Stimulated activated CD4-positive, alpha-beta T cell treated with anti-CD3 and anti-CD28 coated beads, Interleukin-1b, Interleukin-23, amount 100 ng/mL, for 4 hours (primary cell): ENCODE measurements at regions not wholly inside any gene's neighbourhood (a gene's known extent, or its start where the extent isn't known, plus 50 kb on each side); places are given as distances from the start of the nearest gene placed in this dataset.

ENCODE experiments used
- DNase-seq, 2 donors: peaks; one replicate each; pipeline ENCODE4 v3.0.0-alpha.2; 2020; ENCODE audit warnings: low read depth in 2 of 2

GRCh38 chr2:8086357-8086756 is 595.5 kb upstream of the ID2 start:
- DNase-seq: no peak

DNA sequence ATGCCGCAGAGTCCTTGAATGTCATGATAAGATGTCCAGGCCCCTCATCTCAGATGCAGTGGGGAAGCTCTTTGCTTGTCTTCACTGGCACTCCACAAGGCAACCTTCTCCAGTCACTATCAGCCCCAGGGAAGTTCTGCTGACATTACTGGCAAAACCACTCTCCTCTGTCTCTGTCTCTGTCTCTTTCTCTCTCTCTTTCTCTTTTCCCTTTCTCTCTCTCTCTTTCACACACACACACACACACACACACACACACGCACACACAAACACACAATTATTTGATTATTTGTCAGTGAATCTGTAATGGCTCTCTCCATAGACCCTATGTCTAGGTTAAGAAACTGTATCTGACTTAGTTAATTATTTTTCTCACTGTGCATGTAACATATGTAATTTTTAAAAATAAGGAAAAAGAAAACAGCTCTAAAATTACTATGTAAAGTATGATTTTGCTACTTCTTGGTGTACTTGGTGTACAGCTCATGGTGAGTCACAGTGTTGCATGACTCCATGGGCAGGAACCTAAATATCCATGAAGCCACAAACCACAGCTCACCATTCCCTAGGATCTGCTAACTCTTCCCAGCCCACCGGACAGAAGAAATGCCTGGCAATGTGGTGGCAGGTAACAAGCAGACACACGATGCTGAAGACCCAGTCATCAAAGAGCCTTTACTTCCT is 594.9 kb upstream of the ID2 start:
- no peak for DNase-seq

- DNase-seq: no peak
Observed at GRCh38 chr2:8087480-8087840, 594.4 kb upstream of the ID2 start.

- no peak for DNase-seq
Observed at GRCh38 chr2:8088810-8089209, 593.0 kb upstream of the ID2 start.

DNA sequence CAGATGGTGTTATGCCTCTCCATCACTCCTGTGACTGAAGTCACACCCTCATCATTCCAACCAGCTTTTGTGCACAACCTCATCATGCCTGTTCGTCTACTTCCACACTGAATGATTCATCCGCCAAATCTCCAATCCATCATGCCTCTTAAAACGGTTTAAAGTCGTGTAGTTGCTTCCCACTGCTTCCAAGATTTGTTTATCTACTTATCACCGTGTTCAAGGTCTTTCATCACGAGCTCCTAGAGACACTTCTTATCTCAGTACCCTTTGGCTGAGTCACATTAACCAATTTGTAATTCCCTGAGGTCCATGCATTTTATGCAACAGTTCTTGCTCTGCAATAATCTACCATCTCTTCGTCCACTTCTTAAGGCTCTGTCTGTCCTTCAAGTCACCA is 592.3 kb upstream of the ID2 start:
- no peak for DNase-seq

- peak in 1 of 2 donors; percentile 23 for DNase-seq
Observed at GRCh38 chr2:8090748-8091700, 590.8 kb upstream of the ID2 start.

DNA sequence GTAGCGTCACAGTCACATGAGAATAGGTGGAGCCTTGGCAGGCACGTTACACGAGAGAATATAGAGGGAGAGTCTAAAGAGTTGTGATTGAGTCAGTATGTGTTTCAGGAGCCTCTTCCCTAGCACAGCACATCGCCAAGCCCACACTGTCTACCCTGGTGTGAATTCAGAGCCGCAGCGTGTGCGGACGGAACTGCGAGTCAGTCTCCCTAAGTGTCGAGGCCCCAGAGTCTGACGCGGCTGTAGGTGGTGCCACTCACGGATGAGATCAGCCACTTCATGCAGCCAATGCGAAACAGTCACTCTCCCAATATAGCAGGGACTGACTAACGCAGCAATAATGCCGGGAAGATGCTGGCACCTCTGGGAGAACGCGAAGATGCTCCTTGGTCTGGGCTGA is 587.3 kb upstream of the ID2 start:
- no peak for DNase-seq

DNA sequence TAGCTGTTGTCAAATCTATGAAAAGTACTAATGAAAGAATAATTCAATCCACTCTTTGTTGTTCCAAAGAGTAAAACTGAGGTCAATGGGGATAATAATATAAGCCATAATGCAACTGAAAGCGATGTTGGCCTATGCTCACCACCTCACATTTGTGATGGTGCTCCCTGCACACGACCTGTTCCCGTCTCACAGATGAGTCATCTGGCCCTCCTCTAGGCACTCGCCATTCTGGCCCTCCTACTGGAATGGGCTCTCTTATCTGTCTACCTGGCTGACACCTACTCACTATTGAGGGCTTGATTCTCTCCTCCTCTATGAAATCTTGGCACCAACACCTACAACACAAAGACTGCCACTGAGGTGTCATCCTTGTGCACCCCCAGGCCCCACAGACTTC is 585.9 kb upstream of the ID2 start:
- no peak for DNase-seq

- no peak for DNase-seq
Observed at GRCh38 chr2:8096484-8096883, 585.4 kb upstream of the ID2 start.

DNA sequence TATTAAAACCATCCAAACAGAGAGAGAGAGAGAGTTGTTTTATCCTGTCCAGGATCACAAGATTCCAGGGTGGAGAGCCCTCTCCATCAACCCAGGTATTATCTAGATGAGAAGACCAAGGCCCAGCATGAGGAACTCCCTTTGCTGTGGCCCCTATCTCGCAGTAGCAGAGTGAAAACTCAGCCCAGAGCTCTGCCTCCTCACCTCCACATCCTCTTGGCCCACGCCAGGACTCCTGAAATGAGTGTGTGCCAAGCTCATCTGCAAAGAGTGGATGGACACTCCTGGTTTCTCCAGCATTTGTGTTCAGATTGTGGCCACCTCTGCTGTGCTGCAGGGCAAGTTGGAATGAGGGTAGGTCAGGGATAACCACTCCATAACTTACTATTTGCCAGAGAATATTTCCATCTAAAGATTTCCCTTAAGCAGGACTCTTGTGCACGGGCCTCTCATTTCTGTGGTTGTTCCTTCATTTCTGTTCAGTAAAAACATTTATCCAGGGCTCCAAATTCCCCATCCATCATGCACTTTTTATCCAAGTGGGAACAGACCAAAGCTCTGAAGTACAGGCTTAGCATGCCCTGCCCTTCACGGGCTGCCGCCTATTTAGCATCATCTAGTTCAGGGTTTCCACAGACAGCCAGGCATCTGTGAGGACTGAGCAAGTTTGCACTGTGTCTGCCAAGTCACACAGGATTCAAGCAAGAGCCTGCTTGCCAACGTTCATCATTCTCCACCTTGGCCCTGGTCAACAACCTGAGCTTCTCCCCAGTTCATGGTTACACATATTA is 583.2 kb upstream of the ID2 start:
- no peak for DNase-seq

GRCh38 chr2:8099267-8099582 is 582.6 kb upstream of the ID2 start:
- no peak for DNase-seq

DNA sequence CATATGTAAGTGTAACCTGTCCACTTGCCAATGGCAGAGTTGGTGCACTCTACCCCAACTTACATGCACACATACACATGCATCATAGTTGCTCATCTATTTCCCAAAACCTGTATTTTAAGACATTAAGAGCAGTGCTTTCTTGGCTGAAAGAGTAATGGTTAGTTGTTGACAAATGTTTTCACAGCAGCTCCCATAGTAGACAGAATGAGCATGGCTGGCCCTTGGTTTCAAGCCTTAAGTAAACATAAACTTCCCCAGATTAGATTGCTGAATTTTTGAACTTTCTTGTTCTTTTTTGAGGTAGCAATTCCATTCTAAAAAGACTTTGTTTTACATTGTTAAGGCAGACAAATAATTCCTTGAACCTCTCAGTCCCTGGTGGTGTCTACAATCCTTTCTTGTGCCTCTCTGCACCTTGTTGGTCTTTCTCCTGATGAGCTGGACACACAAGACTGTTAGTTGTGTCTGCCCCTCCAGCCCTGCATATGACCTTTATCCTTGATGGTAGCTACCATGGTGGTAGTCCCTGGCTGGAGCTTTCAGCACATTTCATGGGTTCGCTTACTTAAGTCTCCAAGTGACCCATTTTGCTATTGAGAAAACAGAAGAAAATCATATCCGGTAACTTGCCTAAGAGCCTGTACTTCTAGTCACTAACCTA is 580.1 kb upstream of the ID2 start:
- no peak for DNase-seq

- no peak for DNase-seq
Observed at GRCh38 chr2:8102470-8102869, 579.4 kb upstream of the ID2 start.

DNA sequence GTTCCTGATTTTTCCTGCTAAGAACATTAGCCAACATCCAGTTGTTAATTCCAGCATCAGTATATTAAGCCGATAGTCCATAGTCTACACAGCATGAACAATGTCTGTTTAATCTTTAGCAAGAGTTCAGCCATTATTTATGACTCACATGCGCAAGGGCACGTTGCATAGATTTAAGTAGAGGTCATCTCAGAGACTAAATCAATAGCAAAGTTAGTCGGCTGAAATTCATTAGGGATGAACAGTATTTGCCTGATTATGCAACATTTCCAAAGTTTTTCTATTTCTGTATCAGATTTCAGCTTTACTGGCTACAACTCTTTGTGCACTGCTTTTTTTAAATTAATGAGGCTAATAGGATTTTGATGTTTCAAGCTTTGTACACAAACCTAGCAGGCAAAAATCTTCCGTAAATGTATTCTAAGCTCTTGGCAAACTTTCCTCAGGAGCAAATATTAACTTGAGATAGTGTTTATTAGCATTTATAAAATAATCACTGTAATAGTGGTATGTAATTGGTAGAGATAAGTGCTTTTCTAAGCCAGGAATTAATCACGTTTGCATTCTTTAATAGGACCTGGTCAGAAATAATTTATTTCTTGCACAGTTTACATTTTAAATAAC is 578.7 kb upstream of the ID2 start:
- no peak for DNase-seq

DNA sequence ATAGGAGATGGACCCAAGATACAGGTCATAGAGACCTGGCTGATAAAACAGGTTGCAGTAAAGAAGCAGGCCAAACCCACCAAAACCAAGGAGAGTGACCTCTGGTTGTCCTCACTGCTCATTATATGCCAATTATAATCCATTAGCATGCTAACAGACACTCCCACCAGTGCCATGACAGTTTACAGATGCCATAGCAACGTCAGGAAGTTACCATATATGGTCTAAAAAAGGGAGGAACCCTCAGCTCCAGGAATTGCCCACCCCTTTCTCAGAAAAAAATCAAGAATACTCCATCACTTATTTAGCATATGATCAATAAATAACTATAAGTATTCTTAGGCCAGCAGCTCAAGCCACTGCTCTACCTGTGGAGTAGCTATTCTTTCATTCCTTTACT is 574.7 kb upstream of the ID2 start:
- no peak for DNase-seq

DNA sequence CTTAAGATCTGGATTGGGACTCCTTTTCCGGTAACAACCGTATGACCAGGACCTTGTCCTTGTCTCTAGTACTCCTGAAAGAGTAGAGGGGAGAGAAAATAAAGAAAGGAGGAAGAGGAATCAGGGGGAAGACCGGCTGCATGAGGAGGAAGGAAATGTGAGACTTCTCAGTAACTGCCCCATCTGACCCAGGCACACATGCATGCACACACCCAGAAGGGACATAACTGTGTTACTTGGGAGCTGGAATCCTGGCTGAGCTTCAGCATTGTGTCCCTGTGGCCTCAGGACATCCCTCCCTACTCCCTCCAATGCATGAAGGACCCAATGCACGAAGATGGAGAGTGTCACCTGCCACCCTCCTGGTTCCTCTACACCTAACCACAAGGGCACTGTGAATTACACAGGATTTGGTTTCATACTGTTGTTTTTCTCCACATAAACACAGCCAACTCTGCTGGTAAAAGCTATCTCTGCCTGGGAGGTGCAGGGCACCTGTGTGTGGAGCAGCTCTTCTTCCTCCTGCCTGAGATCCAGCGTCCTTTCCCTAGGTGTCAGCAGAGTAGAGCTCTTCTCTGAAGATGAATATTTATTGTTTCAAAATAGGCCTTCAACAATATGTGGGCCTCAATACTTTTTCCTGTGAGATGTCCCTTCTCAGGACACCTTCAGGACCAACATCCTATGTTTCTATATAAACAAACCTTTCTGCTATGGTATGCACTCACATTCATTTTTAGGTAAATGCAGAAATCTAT is 574.1 kb upstream of the ID2 start:
- DNase-seq: no peak

GRCh38 chr2:8110716-8111115 is 571.1 kb upstream of the ID2 start:
- no peak for DNase-seq

DNA sequence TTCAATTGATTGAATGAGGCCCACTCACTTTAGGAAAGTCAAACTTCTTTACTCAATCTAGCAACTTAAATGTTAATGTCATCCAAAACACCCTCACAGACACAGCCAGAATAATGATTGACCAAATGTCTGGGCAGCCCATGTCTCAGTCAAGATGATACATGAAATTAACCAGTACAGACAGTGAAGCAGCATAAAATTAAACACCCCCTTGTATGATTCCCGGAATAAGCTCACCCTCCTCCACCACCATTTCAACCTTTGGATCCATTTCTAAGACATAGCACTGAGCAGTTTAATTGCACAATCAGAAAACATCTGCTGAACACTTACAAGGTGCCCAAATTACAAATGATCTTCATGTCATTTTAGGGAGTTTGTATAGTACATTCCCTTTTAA is 570.7 kb upstream of the ID2 start:
- DNase-seq: no peak

DNA sequence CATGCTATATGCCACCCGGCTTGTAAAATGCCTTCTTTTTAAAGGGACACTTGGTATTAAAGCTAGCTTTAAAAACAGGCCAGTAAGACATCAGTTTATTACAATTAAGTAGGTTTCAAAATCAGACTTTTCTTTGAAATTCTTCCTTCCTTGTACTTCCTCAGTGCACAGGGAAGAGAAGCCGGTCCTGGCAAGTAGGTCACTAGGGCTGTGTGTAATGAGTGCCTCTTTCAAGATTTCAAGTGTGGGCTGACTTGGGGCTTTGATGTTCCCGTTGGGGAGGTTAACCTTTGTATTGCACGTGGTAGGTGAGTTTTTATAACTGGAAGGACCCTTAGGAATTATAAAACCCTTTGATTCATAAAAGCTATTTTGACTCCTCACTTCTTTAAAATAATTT is 566.4 kb upstream of the ID2 start:
- DNase-seq: no peak

DNA sequence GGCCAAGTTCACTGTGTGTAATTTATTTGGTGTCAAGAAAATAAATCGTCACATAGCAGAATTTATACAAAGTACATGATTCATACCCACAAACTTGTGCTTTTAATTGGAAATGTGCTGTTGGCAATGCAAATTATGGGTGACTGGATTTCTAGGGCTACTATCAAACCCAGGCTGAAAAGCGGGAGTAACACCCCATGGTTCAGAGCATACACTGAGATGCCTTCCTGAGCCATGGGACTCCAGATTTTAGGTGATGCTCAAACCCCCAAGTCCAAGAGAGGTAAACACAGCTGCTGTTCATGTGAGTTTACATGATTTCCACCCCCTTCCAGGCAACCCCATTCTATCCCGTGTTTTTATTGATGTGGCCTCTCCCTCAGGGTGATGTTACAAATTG is 565.9 kb upstream of the ID2 start:
- no peak for DNase-seq

GRCh38 chr2:8116661-8117060 is 565.2 kb upstream of the ID2 start:
- no peak for DNase-seq
